Colonic mucosa (tissue), 4 donors: ENCODE measurements at regions not wholly inside any gene's neighbourhood (a gene's known extent, or its start where the extent isn't known, plus 50 kb on each side); places are given as distances from the start of the nearest gene placed in this dataset.

Source experiments
- DNase-seq: peaks from one replicate; pipeline ENCODE4 v3.0.0-alpha.2; 2020
- H3K27ac ChIP-seq: fragments of 200-600 bp; one replicate; pipeline ENCODE4 v1.8.0; 2021
- H3K27me3 ChIP-seq: fragments of 200-600 bp; one replicate; pipeline ENCODE4 v1.8.0; 2021
- H3K36me3 ChIP-seq: fragments of 200-600 bp; one replicate; pipeline ENCODE4 v1.8.0; 2021
- H3K4me1 ChIP-seq: fragments of 200-600 bp; one replicate; pipeline ENCODE4 v1.8.0; 2021; ENCODE audit warnings: mild to moderate bottlenecking
- H3K4me3 ChIP-seq: fragments of 200-600 bp; one replicate; pipeline ENCODE4 v1.8.0; 2021
- H3K9ac ChIP-seq, 2 donors: one replicate each; pipeline ENCODE4 v1.7.0; 2013; ENCODE audit warnings: control low read depth in 2 of 2, low read depth in 2 of 2, low read length in 2 of 2
- H3K9me3 ChIP-seq: fragments of 200-600 bp; one replicate; pipeline ENCODE4 v1.8.0; 2021
- CTCF ChIP-seq: fragments of 200-600 bp; IDR thresholded peaks from one replicate; pipeline ENCODE4 v1.8.0; 2022; ENCODE audit warnings: antibody characterized with exemption, mild to moderate bottlenecking
- intact Hi-C: fragments of 100-400 bp; cut with DNase I; formaldehyde crosslinking; loops from one replicate; pipeline ENCODE4 v1.14.1; 2022
- donor health status: healthy.
- donor health status: DM: no; HTN: no; CAD: no.
- donor health status: DM: no; HTN: no; CAD: no.

GRCh38 chr12:98344046-98344930, 171.1 kb upstream of the TMPO start:
- no peaks in the 10 kb centered on the region for H3K9me3 ChIP-seq
- intact Hi-C loops, result no loop called here
- no peak for DNase-seq
- no peak overlapping the region for H3K27ac ChIP-seq
- TF ChIP-seq CTCF, result no peak
- no peak overlapping the region for H3K4me3 ChIP-seq
- no peaks in the 10 kb centered on the region for H3K27me3 ChIP-seq
- H3K9ac ChIP-seq, result no peak overlapping the region
- no peaks in the 10 kb centered on the region for H3K36me3 ChIP-seq
- no peaks in the 10 kb centered on the region for H3K4me1 ChIP-seq

GRCh38 chr12:98345308-98345876, 170.0 kb upstream of the TMPO start:
- intact Hi-C loops, result no loop called here
- no peaks in the 10 kb centered on the region for H3K9me3 ChIP-seq
- no peaks in the 10 kb centered on the region for H3K36me3 ChIP-seq
- H3K27ac ChIP-seq, result no peak overlapping the region
- H3K4me3 ChIP-seq, result no peak overlapping the region
- no peak overlapping the region for H3K9ac ChIP-seq
- no peak for TF ChIP-seq CTCF
- no peaks in the 10 kb centered on the region for H3K4me1 ChIP-seq
- no peak for DNase-seq
- H3K27me3 ChIP-seq, result no peaks in the 10 kb centered on the region

- no peak overlapping the region for H3K4me3 ChIP-seq
- no peak overlapping the region for H3K27ac ChIP-seq
- intact Hi-C loops, result no loop called here
- H3K4me1 ChIP-seq, result no peaks in the 10 kb centered on the region
- TF ChIP-seq CTCF, result no peak
- H3K27me3 ChIP-seq, result no peaks in the 10 kb centered on the region
- no peaks in the 10 kb centered on the region for H3K9me3 ChIP-seq
- no peak for DNase-seq
- H3K36me3 ChIP-seq, result no peaks in the 10 kb centered on the region
- H3K9ac ChIP-seq, result no peak overlapping the region
Observed at GRCh38 chr12:98351089-98351488, 164.3 kb upstream of the TMPO start.

- Histone ChIP-seq H3K9ac (no peak overlapping the region), H3K9me3 (no peaks in the 10 kb centered on the region), H3K27me3 (no peaks in the 10 kb centered on the region), H3K36me3 (no peaks in the 10 kb centered on the region), H3K27ac (no peak overlapping the region), H3K4me3 (no peak overlapping the region), H3K4me1 (no peaks in the 10 kb centered on the region)
- intact Hi-C loops, result no loop called here
- TF ChIP-seq CTCF, result no peak
- no peak for DNase-seq
Observed at GRCh38 chr12:98351784-98352183, 163.6 kb upstream of the TMPO start.

GRCh38 chr12:98352218-98352811, 163.1 kb upstream of the TMPO start:
- Histone ChIP-seq H3K4me1 (no peaks in the 10 kb centered on the region), H3K4me3 (no peak overlapping the region), H3K36me3 (no peaks in the 10 kb centered on the region), H3K27me3 (no peaks in the 10 kb centered on the region), H3K27ac (no peak overlapping the region), H3K9ac (no peak overlapping the region), H3K9me3 (no peaks in the 10 kb centered on the region)
- no peak for DNase-seq
- no peak for TF ChIP-seq CTCF
- intact Hi-C loops, result no loop called here
